ENCODE measurements at regions not wholly inside any gene's neighbourhood (a gene's known extent, or its start where the extent isn't known, plus 50 kb on each side); places are given as distances from the start of the nearest gene placed in this dataset.
"Not testable (repeated sequence)": the region's sequence is repeated elsewhere in the genome, so short reads cannot be mapped to it uniquely, and the experiment has no call there.

- not testable (repeated sequence) for DNase-seq (ENCODE audit: low read depth)
Measured at GRCh38 chr1:148386031-148386398, 97.1 kb downstream of the PPIAL4G start.

GRCh38 chr1:148385371-148386030 is 97.6 kb downstream of the PPIAL4G start:
- no peak for DNase-seq (ENCODE audit: low read depth)

GRCh38 chr1:148383966-148384365 is 99.1 kb downstream of the PPIAL4G start:
- DNase-seq (ENCODE audit: low read depth), result no peak

- no peak for DNase-seq (ENCODE audit: low read depth)
Measured at GRCh38 chr1:148379697-148380096, 103.4 kb downstream of the PPIAL4G start.

GRCh38 chr1:148379170-148379500 is 104.0 kb downstream of the PPIAL4G start:
- no peak for DNase-seq (ENCODE audit: low read depth)

GRCh38 chr1:148377992-148378391 is 105.1 kb downstream of the PPIAL4G start:
- not testable (repeated sequence) for DNase-seq (ENCODE audit: low read depth)

- DNase-seq (ENCODE audit: low read depth), result not testable (repeated sequence)
Measured at GRCh38 chr1:148377045-148377444, 106.1 kb downstream of the PPIAL4G start.

GRCh38 chr1:148374101-148374500 is 109.0 kb downstream of the PPIAL4G start:
- DNase-seq (ENCODE audit: low read depth), result no peak

DNA sequence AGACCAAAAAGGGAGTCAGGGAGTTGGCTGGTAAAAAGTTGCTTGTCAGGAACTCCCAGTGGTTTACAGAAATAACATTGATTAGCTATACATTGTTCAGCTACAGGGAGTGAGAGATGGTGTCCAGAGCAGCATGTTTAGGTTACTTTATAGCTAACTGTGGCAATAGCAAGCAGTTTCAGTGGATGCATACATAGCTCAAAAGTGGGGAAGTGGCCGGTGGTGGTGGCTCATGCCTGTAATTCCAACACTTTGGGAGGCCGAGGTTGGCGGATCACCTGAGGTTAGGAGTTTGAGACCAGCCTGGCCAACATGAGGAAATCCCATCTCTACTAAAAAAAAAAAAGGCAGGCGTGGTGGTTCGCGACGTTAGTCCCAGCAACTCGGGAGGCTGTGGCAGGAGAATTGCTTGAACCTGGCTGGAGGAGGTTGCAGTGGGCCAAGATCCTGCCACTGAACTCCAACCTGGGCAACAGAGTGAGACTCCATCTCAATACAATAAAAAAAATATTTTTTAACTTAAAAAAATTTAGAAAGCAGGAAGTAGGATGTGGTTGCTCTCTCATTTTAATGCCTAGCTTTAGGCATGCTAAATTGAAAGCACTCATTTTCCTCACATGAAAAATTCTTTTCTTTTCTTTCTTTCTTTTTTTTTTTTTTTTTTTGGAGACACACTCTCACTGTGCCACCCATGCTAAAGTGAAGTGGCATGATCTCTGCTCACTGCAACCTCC is 109.7 kb downstream of the PPIAL4G start:
- no peak for DNase-seq (ENCODE audit: low read depth)

DNA sequence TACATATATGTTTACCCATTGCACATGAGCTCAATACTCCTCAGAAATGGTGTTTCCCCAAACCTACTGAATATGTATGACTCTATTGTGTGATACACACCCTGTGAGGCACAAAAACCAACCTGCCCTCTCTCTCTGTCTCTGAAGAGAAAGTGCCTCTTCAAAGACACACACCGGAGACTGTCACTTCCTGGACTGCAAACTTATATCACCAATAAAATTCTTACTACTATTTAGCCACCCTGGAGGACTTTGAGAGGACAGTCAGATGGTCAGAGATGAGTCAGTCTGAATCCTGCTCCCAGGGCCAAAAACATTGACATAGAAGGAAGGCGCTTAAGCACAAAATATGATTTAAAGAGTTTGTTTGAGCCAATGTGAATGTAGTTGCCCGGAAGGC is 110.4 kb downstream of the PPIAL4G start:
- peak; percentile 52 for DNase-seq (ENCODE audit: low read depth)

DNA sequence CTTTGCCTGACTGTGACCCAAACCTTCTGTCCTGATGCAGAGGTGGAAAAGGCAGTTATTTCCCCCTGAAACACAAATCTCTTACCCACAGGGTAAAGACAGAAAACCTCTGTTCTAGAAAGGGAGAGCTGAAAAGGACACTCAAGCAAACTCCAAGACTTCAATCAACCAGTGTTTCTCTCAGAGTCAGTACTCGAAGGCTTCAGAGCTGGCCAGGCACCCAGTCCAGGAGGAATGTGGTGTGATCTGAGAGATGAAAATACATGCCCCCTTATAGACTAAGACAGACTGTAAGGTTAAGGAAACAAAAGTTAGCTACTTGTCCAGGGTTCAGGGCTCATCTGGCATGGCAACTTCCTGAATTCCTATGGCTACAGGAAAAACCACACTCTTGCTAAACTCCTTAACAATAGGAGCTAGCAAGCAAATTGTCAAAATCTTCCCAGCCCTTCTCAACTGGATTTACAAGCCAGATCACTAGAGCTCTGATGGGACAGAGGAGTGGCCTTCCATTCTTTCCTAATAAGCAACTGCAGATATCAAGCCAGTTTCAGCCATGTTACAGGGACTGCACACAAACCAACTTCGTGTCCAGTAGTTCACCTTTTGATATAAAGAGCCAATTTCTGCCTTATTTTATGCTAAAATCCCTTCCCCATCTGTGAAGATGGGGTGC is 110.9 kb downstream of the PPIAL4G start:
- peak; percentile 37 for DNase-seq (ENCODE audit: low read depth)

GRCh38 chr1:148371551-148371994 is 111.5 kb downstream of the PPIAL4G start:
- peak; percentile 76 for DNase-seq (ENCODE audit: low read depth)

- DNase-seq (ENCODE audit: low read depth), result not testable (repeated sequence)
Measured at GRCh38 chr1:148370661-148371060, 112.4 kb downstream of the PPIAL4G start.

DNA sequence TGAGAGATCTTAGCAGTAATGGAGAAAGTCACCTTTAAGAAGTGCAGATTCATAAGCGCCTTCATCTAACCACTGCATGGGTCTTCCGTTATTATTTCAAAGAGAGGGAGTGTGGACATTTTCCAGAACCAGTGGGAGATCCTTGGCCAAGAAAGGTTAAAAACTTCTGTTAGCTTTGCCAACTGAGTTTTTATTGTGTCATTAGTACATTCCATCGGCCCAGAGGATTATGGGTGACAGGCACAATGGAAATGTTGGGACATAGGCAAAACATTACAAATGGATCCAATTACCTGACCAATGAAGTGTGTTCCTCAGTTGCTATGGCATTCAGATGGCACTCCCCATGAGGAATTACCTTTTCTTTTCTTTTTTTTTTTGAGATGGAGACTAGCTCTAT is 115.5 kb downstream of the PPIAL4G start:
- DNase-seq (ENCODE audit: low read depth), result peak; percentile 12

GRCh38 chr1:148366136-148366753 is 116.9 kb downstream of the PPIAL4G start:
- DNase-seq (ENCODE audit: low read depth), result peak; percentile 16

DNA sequence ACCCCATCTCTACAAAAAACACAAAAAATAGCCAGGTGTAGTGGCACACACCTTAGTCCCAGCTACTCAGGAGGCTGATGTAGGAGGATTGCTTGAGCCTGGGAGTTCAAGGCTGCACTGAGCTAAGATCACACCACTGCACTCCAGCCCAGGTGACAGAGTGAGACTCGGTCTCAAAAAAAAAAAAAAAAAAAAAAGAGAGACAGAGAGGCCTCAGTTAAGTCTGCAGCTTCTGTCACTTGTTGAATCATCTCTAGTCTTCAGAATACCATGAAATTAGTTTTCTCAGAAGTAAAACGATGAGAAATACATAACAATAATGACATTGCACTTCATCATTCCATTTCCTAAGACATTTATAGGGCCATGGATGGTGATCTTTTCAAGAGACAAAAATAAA is 118.0 kb downstream of the PPIAL4G start:
- DNase-seq (ENCODE audit: low read depth), result not testable (repeated sequence)

DNA sequence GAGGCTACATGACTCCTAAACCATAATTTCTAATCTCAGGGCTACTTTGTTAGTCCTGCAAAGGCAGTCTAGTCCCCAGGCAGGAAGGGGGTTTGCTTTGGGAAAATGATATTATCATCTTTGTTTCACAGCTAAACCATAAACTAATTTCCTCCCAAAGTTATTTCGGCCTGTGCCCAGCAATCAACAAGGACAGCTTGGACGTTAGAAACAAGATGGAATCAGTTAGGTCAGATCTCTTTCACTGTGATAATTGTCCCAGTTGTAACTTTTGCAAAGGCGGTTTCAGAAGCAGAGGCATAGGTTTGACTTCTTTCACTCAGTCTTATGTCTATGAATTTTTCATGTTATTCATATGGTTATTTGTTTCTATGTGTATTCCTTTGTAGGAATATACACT is 119.1 kb downstream of the PPIAL4G start:
- DNase-seq (ENCODE audit: low read depth), result not testable (repeated sequence)

GRCh38 chr1:148363439-148363810 is 119.7 kb downstream of the PPIAL4G start:
- peak; percentile 25 for DNase-seq (ENCODE audit: low read depth)

DNA sequence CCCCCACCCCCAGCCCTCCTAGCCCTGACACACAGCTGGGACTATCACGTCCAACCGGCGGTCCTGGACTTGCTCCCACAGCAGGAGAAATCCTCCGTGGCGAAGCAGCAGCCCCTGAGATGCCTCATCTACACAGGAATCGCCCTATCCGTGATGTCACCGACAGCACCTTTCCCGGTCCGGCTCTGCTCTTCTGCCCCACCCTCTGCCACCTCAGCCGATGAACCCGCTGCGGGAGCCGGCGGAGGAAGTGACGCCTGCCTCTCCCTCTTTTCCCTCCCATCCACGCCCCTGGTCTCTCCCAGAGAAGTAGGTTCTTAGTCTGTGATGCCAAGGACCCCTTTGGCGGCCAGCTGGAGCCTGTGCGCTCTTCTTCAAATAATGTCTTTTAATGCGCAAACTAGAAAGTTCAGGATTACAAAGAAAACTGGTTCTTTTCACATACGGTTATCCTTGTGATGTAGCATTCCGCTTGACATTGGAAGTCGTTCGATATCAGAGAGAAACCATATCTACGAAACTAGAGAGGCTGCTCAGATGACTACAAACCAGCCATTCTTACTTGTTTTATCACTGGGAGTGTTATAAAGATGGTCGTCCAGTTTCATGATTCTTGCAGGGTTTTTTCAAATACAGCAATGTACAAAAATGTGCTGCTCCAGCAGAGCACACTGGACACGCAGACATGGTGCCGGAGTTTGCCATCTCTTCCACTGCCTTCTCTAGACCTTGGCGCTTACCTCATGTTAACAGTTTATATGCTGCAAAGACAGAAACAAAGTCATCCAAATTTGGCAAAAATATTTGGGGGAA is 120.3 kb downstream of the PPIAL4G start:
- DNase-seq (ENCODE audit: low read depth), result no peak

- no peak for DNase-seq (ENCODE audit: low read depth)
Measured at GRCh38 chr1:148362216-148362611, 120.9 kb downstream of the PPIAL4G start.

- peak; percentile 62 for DNase-seq (ENCODE audit: low read depth)
Measured at GRCh38 chr1:148361427-148362215, 121.5 kb downstream of the PPIAL4G start.

All from M059J (cell line).